ENCODE measurements at regions not wholly inside any gene's neighbourhood (a gene's known extent, or its start where the extent isn't known, plus 50 kb on each side); places are given as distances from the start of the nearest gene placed in this dataset.

DNA sequence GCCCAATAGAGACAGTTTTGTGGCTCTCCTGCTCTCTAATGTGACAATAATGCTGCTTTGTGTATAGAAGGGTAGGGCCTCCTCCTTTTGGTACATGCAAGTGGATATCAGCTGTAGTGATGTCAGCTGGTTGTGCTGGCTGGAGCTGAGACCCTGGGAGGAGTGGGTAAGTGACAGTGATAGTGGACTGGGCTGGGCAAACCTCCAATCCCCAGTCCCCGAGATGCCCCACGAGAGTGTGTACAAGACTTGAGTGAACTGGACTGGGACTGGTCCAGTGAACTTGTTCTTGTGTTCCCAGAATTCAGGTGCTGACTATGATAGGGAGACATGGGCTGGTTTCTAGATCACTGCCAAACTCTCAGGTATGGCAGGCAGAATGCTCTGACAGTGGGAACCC lies 583.6 kb upstream of the PCDH10 start:
- Histone ChIP-seq H3K79me2 (ENCODE audit: insufficient read depth, low read length) (no peaks in the 10 kb centered on the region), H3K4me2 (ENCODE audit: insufficient read depth, low read length) (no peak overlapping the region), H3K4me1 (ENCODE audit: insufficient read depth, low read length) (no peaks in the 10 kb centered on the region), H4K20me1 (ENCODE audit: insufficient read depth, low read length) (no peaks in the 10 kb centered on the region), H3K4me3 (ENCODE audit: low read depth in 1 of 2, low read length in 2 of 2) (no peak overlapping the region), H3K27me3 (ENCODE audit: insufficient read depth, low read length, poor library complexity) (no peaks in the 10 kb centered on the region), H3K36me3 (ENCODE audit: insufficient read depth, low read length) (no peaks in the 10 kb centered on the region), H3K9ac (ENCODE audit: low read depth, low read length) (no peak overlapping the region), H3K9me3 (ENCODE audit: insufficient read depth, low read length, severe bottlenecking) (no peaks in the 10 kb centered on the region), H2AFZ (ENCODE audit: low read depth, low read length) (peak overlapping the region; percentile 45), H3K27ac (ENCODE audit: low read length) (no peak overlapping the region)
- ATAC-seq (ENCODE audit: insufficient read depth, low read depth) (no peak), DNase-seq (no peak)
- TF ChIP-seq EZH2 (IDR thresholded peaks at IDR 0.05; ENCODE audit: borderline replicate concordance, low read depth, low read length, severe bottlenecking) (no peak), CTCF (IDR thresholded peaks at IDR 0.05; ENCODE audit: borderline replicate concordance, extremely low read depth, low read length, poor library complexity, severe bottlenecking) (no peak)

- Histone ChIP-seq H3K36me3 (ENCODE audit: insufficient read depth, low read length) (no peaks in the 10 kb centered on the region), H3K9me3 (ENCODE audit: insufficient read depth, low read length, severe bottlenecking) (no peaks in the 10 kb centered on the region), H4K20me1 (ENCODE audit: insufficient read depth, low read length) (no peaks in the 10 kb centered on the region), H3K4me2 (ENCODE audit: insufficient read depth, low read length) (no peak overlapping the region), H2AFZ (ENCODE audit: low read depth, low read length) (no peak overlapping the region), H3K27me3 (ENCODE audit: insufficient read depth, low read length, poor library complexity) (no peaks in the 10 kb centered on the region), H3K79me2 (ENCODE audit: insufficient read depth, low read length) (no peaks in the 10 kb centered on the region), H3K9ac (ENCODE audit: low read depth, low read length) (no peak overlapping the region), H3K27ac (ENCODE audit: low read length) (no peak overlapping the region), H3K4me1 (ENCODE audit: insufficient read depth, low read length) (no peaks in the 10 kb centered on the region), H3K4me3 (ENCODE audit: low read depth in 1 of 2, low read length in 2 of 2) (no peak overlapping the region)
- DNase-seq (no peak), ATAC-seq (ENCODE audit: insufficient read depth, low read depth) (no peak)
- TF ChIP-seq CTCF (IDR thresholded peaks at IDR 0.05; ENCODE audit: borderline replicate concordance, extremely low read depth, low read length, poor library complexity, severe bottlenecking) (no peak), EZH2 (IDR thresholded peaks at IDR 0.05; ENCODE audit: borderline replicate concordance, low read depth, low read length, severe bottlenecking) (no peak)
Measured at GRCh38 chr4:132572210-132572609, 576.9 kb upstream of the PCDH10 start.

- Histone ChIP-seq H3K27me3 (ENCODE audit: insufficient read depth, low read length, poor library complexity) (no peaks in the 10 kb centered on the region), H3K4me3 (ENCODE audit: low read depth in 1 of 2, low read length in 2 of 2) (no peak overlapping the region), H3K36me3 (ENCODE audit: insufficient read depth, low read length) (no peaks in the 10 kb centered on the region), H2AFZ (ENCODE audit: low read depth, low read length) (no peak overlapping the region), H3K9me3 (ENCODE audit: insufficient read depth, low read length, severe bottlenecking) (peaks cover 20% of the 10 kb centered on the region), H3K27ac (ENCODE audit: low read length) (no peak overlapping the region), H3K79me2 (ENCODE audit: insufficient read depth, low read length) (no peaks in the 10 kb centered on the region), H3K9ac (ENCODE audit: low read depth, low read length) (no peak overlapping the region), H3K4me2 (ENCODE audit: insufficient read depth, low read length) (no peak overlapping the region), H3K4me1 (ENCODE audit: insufficient read depth, low read length) (no peaks in the 10 kb centered on the region), H4K20me1 (ENCODE audit: insufficient read depth, low read length) (no peaks in the 10 kb centered on the region)
- no peak for ATAC-seq (ENCODE audit: insufficient read depth, low read depth)
- TF ChIP-seq EZH2 (IDR thresholded peaks at IDR 0.05; ENCODE audit: borderline replicate concordance, low read depth, low read length, severe bottlenecking) (no peak), CTCF (IDR thresholded peaks at IDR 0.05; ENCODE audit: borderline replicate concordance, extremely low read depth, low read length, poor library complexity, severe bottlenecking) (no peak)
- DNase-seq = no peak
Measured at GRCh38 chr4:132587626-132588025, 561.5 kb upstream of the PCDH10 start.

- H3K9me3 ChIP-seq (ENCODE audit: insufficient read depth, low read length, severe bottlenecking) = peaks cover 7% of the 10 kb centered on the region
- H3K27ac ChIP-seq (ENCODE audit: low read length) = no peak overlapping the region
- no peaks in the 10 kb centered on the region for H3K27me3 ChIP-seq (ENCODE audit: insufficient read depth, low read length, poor library complexity)
- no peaks in the 10 kb centered on the region for H3K36me3 ChIP-seq (ENCODE audit: insufficient read depth, low read length)
- no peak overlapping the region for H3K4me3 ChIP-seq (ENCODE audit: low read depth in 1 of 2, low read length in 2 of 2)
- H3K4me1 ChIP-seq (ENCODE audit: insufficient read depth, low read length) = no peaks in the 10 kb centered on the region
- no peak overlapping the region for H3K9ac ChIP-seq (ENCODE audit: low read depth, low read length)
- H2AFZ ChIP-seq (ENCODE audit: low read depth, low read length) = no peak overlapping the region
- ATAC-seq (ENCODE audit: insufficient read depth, low read depth) = no peak
- DNase-seq = no peak
- H3K4me2 ChIP-seq (ENCODE audit: insufficient read depth, low read length) = no peak overlapping the region
- no peaks in the 10 kb centered on the region for H4K20me1 ChIP-seq (ENCODE audit: insufficient read depth, low read length)
- TF ChIP-seq EZH2 (IDR thresholded peaks at IDR 0.05; ENCODE audit: borderline replicate concordance, low read depth, low read length, severe bottlenecking) = no peak
- no peak for TF ChIP-seq CTCF (IDR thresholded peaks at IDR 0.05; ENCODE audit: borderline replicate concordance, extremely low read depth, low read length, poor library complexity, severe bottlenecking)
- H3K79me2 ChIP-seq (ENCODE audit: insufficient read depth, low read length) = no peaks in the 10 kb centered on the region
Measured at GRCh38 chr4:132592340-132592739, 556.8 kb upstream of the PCDH10 start.
